ENCODE measurements at regions not wholly inside any gene's neighbourhood (a gene's known extent, or its start where the extent isn't known, plus 50 kb on each side); places are given as distances from the start of the nearest gene placed in this dataset.

GRCh38 chr6:134585517-134585873, 267.6 kb upstream of the SGK1 start:
- no peaks in the 10 kb centered on the region for H3K36me3 ChIP-seq (ENCODE audit: low read depth)
- BruUV-seq (replicated peaks), result no TSS peak
- TF ChIP-seq, protein P1, sequence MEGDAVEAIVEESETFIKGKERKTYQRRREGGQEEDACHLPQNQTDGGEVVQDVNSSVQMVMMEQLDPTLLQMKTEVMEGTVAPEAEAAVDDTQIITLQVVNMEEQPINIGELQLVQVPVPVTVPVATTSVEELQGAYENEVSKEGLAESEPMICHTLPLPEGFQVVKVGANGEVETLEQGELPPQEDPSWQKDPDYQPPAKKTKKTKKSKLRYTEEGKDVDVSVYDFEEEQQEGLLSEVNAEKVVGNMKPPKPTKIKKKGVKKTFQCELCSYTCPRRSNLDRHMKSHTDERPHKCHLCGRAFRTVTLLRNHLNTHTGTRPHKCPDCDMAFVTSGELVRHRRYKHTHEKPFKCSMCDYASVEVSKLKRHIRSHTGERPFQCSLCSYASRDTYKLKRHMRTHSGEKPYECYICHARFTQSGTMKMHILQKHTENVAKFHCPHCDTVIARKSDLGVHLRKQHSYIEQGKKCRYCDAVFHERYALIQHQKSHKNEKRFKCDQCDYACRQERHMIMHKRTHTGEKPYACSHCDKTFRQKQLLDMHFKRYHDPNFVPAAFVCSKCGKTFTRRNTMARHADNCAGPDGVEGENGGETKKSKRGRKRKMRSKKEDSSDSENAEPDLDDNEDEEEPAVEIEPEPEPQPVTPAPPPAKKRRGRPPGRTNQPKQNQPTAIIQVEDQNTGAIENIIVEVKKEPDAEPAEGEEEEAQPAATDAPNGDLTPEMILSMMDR (conservative IDR thresholded peaks at IDR 0.05), result no peak
- no peak for TF ChIP-seq EZH2 (IDR thresholded peaks at IDR 0.05; ENCODE audit: low read depth)
- H3K27me3 ChIP-seq (ENCODE audit: insufficient read depth, low read depth), result no peaks in the 10 kb centered on the region
- CTCF ChIA-PET, result no interaction called here
- no peaks in the 10 kb centered on the region for H3K9me3 ChIP-seq (ENCODE audit: insufficient read depth, low read depth)
- peaks cover 10% of the 10 kb centered on the region; the same call in 1 of the 2 replicates for H3F3A ChIP-seq (ENCODE audit: insufficient read depth, low read depth)
- no peak for DNase-seq
- POLR2A ChIA-PET (ENCODE audit: unreplicated experiment), result no interaction called here
- H3K27ac ChIP-seq, result no peak overlapping the region
- H3K4me3 ChIP-seq, result no peak overlapping the region
- no peaks in the 10 kb centered on the region for H4K20me1 ChIP-seq (ENCODE audit: insufficient read depth)
- H2AFZ ChIP-seq, result no peak overlapping the region
- no peaks in the 10 kb centered on the region for H3K9me2 ChIP-seq (ENCODE audit: insufficient read depth)
- no peak overlapping the region for H3K4me2 ChIP-seq
- no peaks in the 10 kb centered on the region for H3K79me2 ChIP-seq (ENCODE audit: low read depth)
- peaks cover 15% of the 10 kb centered on the region for H3K4me1 ChIP-seq (replicated peaks; ENCODE audit: insufficient read depth)
- intact Hi-C loops (cut with micrococcal nuclease; ENCODE audit: unreplicated experiment), result no loop called here

DNA sequence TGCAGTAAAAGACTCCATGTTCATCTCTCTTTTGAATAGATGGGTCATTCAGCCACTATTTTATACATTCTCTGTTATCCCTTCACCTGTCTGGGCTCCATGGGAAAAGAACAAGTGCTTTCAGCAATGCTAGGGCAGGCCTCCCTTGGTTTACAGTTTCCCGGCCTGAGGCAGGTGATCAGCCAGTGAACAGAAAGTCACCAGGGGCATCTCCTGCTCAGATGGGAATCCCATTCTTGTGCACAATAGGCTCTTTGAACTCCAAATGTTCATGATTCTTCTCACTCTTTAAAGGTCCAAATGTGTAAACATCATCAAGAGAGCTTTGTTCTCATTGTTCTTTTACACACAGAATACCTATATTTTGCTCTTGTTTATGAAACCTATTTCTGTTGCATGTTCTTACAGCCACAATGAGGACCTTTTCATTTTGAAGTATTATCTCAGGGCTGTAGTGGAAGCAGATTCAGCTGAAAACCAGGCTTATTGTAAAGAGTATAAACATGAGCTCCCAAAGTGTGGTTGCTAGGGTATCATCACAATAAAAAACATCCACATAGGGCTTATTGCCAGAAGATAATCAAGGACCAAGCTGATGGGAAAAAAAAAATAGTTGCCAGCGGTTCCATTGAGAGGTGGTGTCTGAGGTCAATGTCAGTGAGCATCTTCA, 267.1 kb upstream of the SGK1 start:
- ChIA-PET POLR2A (ENCODE audit: unreplicated experiment) (no interaction called here), CTCF (no interaction called here)
- intact Hi-C loops (cut with micrococcal nuclease; ENCODE audit: unreplicated experiment), result no loop called here
- Histone ChIP-seq H3K27me3 (ENCODE audit: insufficient read depth, low read depth) (no peaks in the 10 kb centered on the region), H3K79me2 (ENCODE audit: low read depth) (no peaks in the 10 kb centered on the region), H3K9me3 (ENCODE audit: insufficient read depth, low read depth) (no peaks in the 10 kb centered on the region), H3K36me3 (ENCODE audit: low read depth) (no peaks in the 10 kb centered on the region), H2AFZ (no peak overlapping the region), H4K20me1 (ENCODE audit: insufficient read depth) (no peaks in the 10 kb centered on the region), H3K27ac (no peak overlapping the region), H3K4me3 (no peak overlapping the region), H3F3A (ENCODE audit: insufficient read depth, low read depth) (peaks cover 8% of the 10 kb centered on the region; the same call in 1 of the 2 replicates), H3K4me2 (no peak overlapping the region), H3K4me1 (replicated peaks; ENCODE audit: insufficient read depth) (peaks cover 10% of the 10 kb centered on the region), H3K9me2 (ENCODE audit: insufficient read depth) (no peaks in the 10 kb centered on the region)
- BruUV-seq (replicated peaks), result no TSS peak
- TF ChIP-seq, protein P1 (conservative IDR thresholded peaks at IDR 0.05), result no peak
- no peak for TF ChIP-seq EZH2 (IDR thresholded peaks at IDR 0.05; ENCODE audit: low read depth)
- no peak for DNase-seq

DNA sequence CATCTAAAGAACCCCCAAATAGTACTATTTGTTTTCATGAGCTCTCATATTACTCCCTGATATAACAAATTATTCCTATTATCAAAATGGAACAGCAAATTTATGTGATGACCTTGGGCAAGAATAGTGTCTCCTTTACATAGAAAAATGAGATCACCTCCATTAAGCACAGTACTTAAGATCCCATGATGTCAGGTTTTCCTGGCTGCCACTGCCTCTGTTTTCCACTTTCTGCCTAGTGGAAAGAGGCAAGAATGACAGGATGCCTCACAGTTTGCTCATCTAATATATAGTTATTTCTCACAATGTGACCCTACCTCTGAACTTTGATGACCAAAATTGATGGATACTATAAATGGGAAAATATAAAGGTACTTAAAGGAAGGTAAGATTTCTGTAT, 260.1 kb upstream of the SGK1 start:
- Histone ChIP-seq H3K79me2 (ENCODE audit: low read depth) (no peaks in the 10 kb centered on the region), H3K9me3 (ENCODE audit: insufficient read depth, low read depth) (no peaks in the 10 kb centered on the region), H3K27ac (no peak overlapping the region), H2AFZ (no peak overlapping the region), H3F3A (ENCODE audit: insufficient read depth, low read depth) (no peaks in the 10 kb centered on the region), H3K4me3 (no peak overlapping the region), H4K20me1 (ENCODE audit: insufficient read depth) (no peaks in the 10 kb centered on the region), H3K27me3 (ENCODE audit: insufficient read depth, low read depth) (no peaks in the 10 kb centered on the region), H3K9me2 (ENCODE audit: insufficient read depth) (no peaks in the 10 kb centered on the region), H3K36me3 (ENCODE audit: low read depth) (no peaks in the 10 kb centered on the region), H3K4me2 (no peak overlapping the region), H3K4me1 (replicated peaks; ENCODE audit: insufficient read depth) (no peaks in the 10 kb centered on the region)
- BruUV-seq (replicated peaks), result no TSS peak
- intact Hi-C loops (cut with micrococcal nuclease; ENCODE audit: unreplicated experiment), result no loop called here
- no peak for TF ChIP-seq EZH2 (IDR thresholded peaks at IDR 0.05; ENCODE audit: low read depth)
- TF ChIP-seq, protein P1 (conservative IDR thresholded peaks at IDR 0.05), result no peak
- no peak for DNase-seq
- ChIA-PET CTCF (no interaction called here), POLR2A (ENCODE audit: unreplicated experiment) (no interaction called here)
